ENCODE measurements at regions not wholly inside any gene's neighbourhood (a gene's known extent, or its start where the extent isn't known, plus 50 kb on each side); places are given as distances from the start of the nearest gene placed in this dataset.

- H3K4me3 ChIP-seq, result no peak overlapping the region
- H3K4me2 ChIP-seq, result no peak overlapping the region
- DNase-seq (ENCODE audit: low read depth in 1 of 2, low spot score in 1 of 2), result no peak
- H3K4me1 ChIP-seq, result no peaks in the 10 kb centered on the region
- no peaks in the 10 kb centered on the region for H3K9me3 ChIP-seq
- ATAC-seq, result no peak
- ChIA-PET CTCF (interaction anchor here (1.7 to 2.7 kb wide), 3 partner anchors 12 to 113 kb away, joined by 4 to 9 read pairs (median 6); partner anchors contain the start of gene RRBP1), POLR2A (no interaction called here)
- TF ChIP-seq MAZ (IDR thresholded peaks at IDR 0.05; ENCODE audit: borderline replicate concordance, low read depth, low read length) (no peak), EP300 (IDR thresholded peaks at IDR 0.05) (no peak), ELK1 (IDR thresholded peaks at IDR 0.05; ENCODE audit: low read depth, low read length) (no peak), TFCP2L1 (CRISPR knock-in tag; IDR thresholded peaks at IDR 0.05) (no peak), BHLHE40 (IDR thresholded peaks at IDR 0.05; ENCODE audit: low read depth, low read length) (no peak), FOSL2 (IDR thresholded peaks at IDR 0.05) (no peak), FOSL2 (CRISPR knock-in tag; IDR thresholded peaks at IDR 0.05) (no peak), NR3C1 (IDR thresholded peaks at IDR 0.05) (no peak), ZNF302 (CRISPR knock-in tag; IDR thresholded peaks at IDR 0.05) (no peak), MYC (IDR thresholded peaks at IDR 0.05; ENCODE audit: borderline replicate concordance, low read length) (no peak), KDM5A (IDR thresholded peaks at IDR 0.05) (no peak), RNF2 (IDR thresholded peaks at IDR 0.05; ENCODE audit: borderline replicate concordance, low read depth) (no peak), CHD2 (IDR thresholded peaks at IDR 0.05; ENCODE audit: low read length, partially characterized antibody) (no peak), PBX3 (IDR thresholded peaks at IDR 0.05) (no peak), POLR2AphosphoS2 (conservative IDR thresholded peaks at IDR 0.05; ENCODE audit: low read length) (no peak)
- TF ChIP-seq, protein P1, sequence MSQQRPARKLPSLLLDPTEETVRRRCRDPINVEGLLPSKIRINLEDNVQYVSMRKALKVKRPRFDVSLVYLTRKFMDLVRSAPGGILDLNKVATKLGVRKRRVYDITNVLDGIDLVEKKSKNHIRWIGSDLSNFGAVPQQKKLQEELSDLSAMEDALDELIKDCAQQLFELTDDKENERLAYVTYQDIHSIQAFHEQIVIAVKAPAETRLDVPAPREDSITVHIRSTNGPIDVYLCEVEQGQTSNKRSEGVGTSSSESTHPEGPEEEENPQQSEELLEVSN (IDR thresholded peaks at IDR 0.05; ENCODE audit: borderline replicate concordance, low read depth), result no peak
- TF ChIP-seq, protein P2, sequence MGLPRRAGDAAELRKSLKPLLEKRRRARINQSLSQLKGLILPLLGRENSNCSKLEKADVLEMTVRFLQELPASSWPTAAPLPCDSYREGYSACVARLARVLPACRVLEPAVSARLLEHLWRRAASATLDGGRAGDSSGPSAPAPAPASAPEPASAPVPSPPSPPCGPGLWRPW (IDR thresholded peaks at IDR 0.05), result no peak
- no peak overlapping the region for H3K27ac ChIP-seq
- FAIRE-seq, result no peak
- 49% methylated on average over 5 of the region's 5 CpGs for WGBS (ENCODE audit: missing lambda C conversion rate)
Measured at GRCh38 chr20:17795501-17796071, 95.8 kb downstream of the BANF2 start.

DNA sequence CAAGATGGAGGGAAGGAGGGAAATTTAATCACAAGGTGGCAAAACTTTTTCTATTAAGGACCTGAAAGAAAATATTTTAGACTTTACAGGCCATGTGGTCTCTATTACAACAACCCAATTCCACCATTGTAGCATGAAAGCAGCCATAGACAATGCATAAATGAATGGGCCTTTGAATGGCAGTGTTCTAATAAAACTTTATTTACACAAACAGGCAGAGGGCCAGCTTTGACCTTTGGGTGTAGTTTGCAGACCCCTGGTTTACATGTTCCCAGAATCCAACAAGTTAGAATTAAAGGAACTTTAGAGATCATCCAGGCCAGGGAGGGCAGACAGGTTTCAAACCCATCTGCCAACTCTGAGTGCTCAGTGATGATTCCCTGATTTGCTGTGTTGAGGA is 95.2 kb downstream of the BANF2 start:
- no peak overlapping the region for H3K4me3 ChIP-seq
- CTCF ChIA-PET, result interaction anchor here (2.3 to 2.7 kb wide), 2 partner anchors 11 to 113 kb away, joined by 6 to 9 read pairs; partner anchors contain the start of gene RRBP1
- FAIRE-seq, result no peak
- POLR2A ChIA-PET, result no interaction called here
- no peak overlapping the region for H3K4me2 ChIP-seq
- TF ChIP-seq ZNF302 (CRISPR knock-in tag; IDR thresholded peaks at IDR 0.05) (no peak), POLR2A (IDR thresholded peaks at IDR 0.05; ENCODE audit: low read length) (no peak), PBX3 (IDR thresholded peaks at IDR 0.05) (no peak), HOXB13 (CRISPR knock-in tag; IDR thresholded peaks at IDR 0.05; ENCODE audit: low read depth) (no peak)
- TF ChIP-seq, protein P2 (IDR thresholded peaks at IDR 0.05), result 0 out of 2 replicates have a peak, but pooled peaks have one; percentile 6
- no peaks in the 10 kb centered on the region for H3K9me3 ChIP-seq
- H3K4me1 ChIP-seq, result no peaks in the 10 kb centered on the region
- no peak overlapping the region for H3K27ac ChIP-seq
- no peak for DNase-seq (ENCODE audit: low read depth in 1 of 2, low spot score in 1 of 2)
- ATAC-seq, result no peak

DNA sequence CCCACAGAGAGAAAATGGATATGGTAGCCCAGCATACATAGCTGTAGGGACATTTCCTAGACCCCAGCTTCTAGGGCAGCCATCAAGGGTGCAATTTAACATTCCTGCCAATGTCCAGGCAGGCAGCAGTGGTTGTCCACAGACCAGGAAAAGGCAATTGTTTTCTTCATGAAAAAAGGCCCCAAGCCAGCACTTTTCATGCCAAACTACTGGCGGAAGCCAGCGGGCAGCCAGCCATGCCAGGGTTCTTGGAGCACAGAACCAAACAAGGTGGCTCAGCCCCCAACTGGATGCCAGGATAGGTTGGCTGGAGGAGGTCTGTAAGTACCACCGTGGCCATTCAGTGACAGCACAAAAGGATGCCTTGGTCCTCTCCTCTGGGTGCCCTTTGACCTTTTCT is 94.6 kb downstream of the BANF2 start:
- no peak overlapping the region for H3K4me2 ChIP-seq
- DNase-seq (ENCODE audit: low read depth in 1 of 2, low spot score in 1 of 2) (no peak), ATAC-seq (no peak), FAIRE-seq (no peak)
- H3K27ac ChIP-seq, result no peak overlapping the region
- H3K9me3 ChIP-seq, result no peaks in the 10 kb centered on the region
- H3K4me3 ChIP-seq, result no peak overlapping the region
- POLR2A ChIA-PET, result no interaction called here
- CTCF ChIA-PET, result no interaction called here
- 62% methylated on average over 3 of the region's 3 CpGs for WGBS (ENCODE audit: missing lambda C conversion rate)
- H3K4me1 ChIP-seq, result no peaks in the 10 kb centered on the region
- TF ChIP-seq ZNF302 (CRISPR knock-in tag; IDR thresholded peaks at IDR 0.05) (no peak), HEYL (CRISPR knock-in tag; IDR thresholded peaks at IDR 0.05) (no peak), HOXB13 (CRISPR knock-in tag; IDR thresholded peaks at IDR 0.05; ENCODE audit: low read depth) (no peak), ZFP36 (IDR thresholded peaks at IDR 0.05; ENCODE audit: borderline replicate concordance, partially characterized antibody) (no peak), CHD4 (IDR thresholded peaks at IDR 0.05; ENCODE audit: borderline replicate concordance) (no peak)
- TF ChIP-seq, protein P3, sequence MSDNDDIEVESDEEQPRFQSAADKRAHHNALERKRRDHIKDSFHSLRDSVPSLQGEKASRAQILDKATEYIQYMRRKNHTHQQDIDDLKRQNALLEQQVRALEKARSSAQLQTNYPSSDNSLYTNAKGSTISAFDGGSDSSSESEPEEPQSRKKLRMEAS (IDR thresholded peaks at IDR 0.05), result no peak
- TF ChIP-seq, protein P2 (IDR thresholded peaks at IDR 0.05), result no peak
